OCI-LY3 (cell line): ENCODE measurements at regions not wholly inside any gene's neighbourhood (a gene's known extent, or its start where the extent isn't known, plus 50 kb on each side); places are given as distances from the start of the nearest gene placed in this dataset.

Source experiments
- H2AFZ ChIP-seq: fragments of 200-600, 300-600 bp; shearing (Covaris generic); 2 replicates; pipeline ENCODE4 v1.6.0; 2014; ENCODE audit warnings: antibody characterized with exemption, low read depth, low read length
- H3K27ac ChIP-seq: fragments of 200-600, 300-600 bp; sonication (generic); 2 replicates; pipeline ENCODE4 v1.5.1; 2014; ENCODE audit warnings: mild to moderate bottlenecking, low read length, moderate library complexity, mixed read lengths
- H3K27me3 ChIP-seq: fragments of 200-600, 300-600 bp; sonication (generic); 2 replicates; pipeline ENCODE4 v1.6.1; 2014; ENCODE audit warnings: low read depth, low read length, mixed read lengths
- H3K36me3 ChIP-seq: fragments of 200-600, 300-600 bp; sonication (generic); replicated peaks from 2 replicates; pipeline ENCODE3; 2014; ENCODE audit warnings: low read depth, low read length, mixed read lengths
- H3K4me1 ChIP-seq: fragments of 300-600, 200-600 bp; sonication (generic); 2 replicates; pipeline ENCODE4 v1.6.1; 2014; ENCODE audit warnings: low read length, mixed read lengths
- H3K4me2 ChIP-seq: fragments of 200-600, 300-600 bp; sonication (generic); 2 replicates; pipeline ENCODE4 v1.6.1; 2014; ENCODE audit warnings: low read length, mixed read lengths
- H3K4me3 ChIP-seq: fragments of 300-600, 200-600 bp; sonication (generic); 2 replicates; pipeline ENCODE4 v1.5.1; 2014; ENCODE audit warnings: antibody characterized with exemption, mild to moderate bottlenecking, low read length, moderate library complexity
- H3K79me2 ChIP-seq: fragments of 300-600, 200-600 bp; shearing (Covaris generic); 2 replicates; pipeline ENCODE4 v1.6.1; 2014; ENCODE audit warnings: mild to moderate bottlenecking, low read length, mixed read lengths
- H3K9ac ChIP-seq: fragments of 300-600, 200-600 bp; shearing (Covaris generic); 2 replicates; pipeline ENCODE4 v1.6.0; 2014; ENCODE audit warnings: mild to moderate bottlenecking, low read length, moderate library complexity
- H3K9me3 ChIP-seq: fragments of 200-600, 300-600 bp; shearing (Covaris generic); 2 replicates; pipeline ENCODE4 v1.6.1; 2014; ENCODE audit warnings: low read length, mixed read lengths; ENCODE audit not compliant: insufficient read depth
- H4K20me1 ChIP-seq: fragments of 200-600, 300-600 bp; sonication (generic); 2 replicates; pipeline ENCODE4 v1.6.1; 2016; ENCODE audit warnings: low read length, mixed read lengths; ENCODE audit not compliant: insufficient read depth
- EZH2phosphoT487 ChIP-seq: fragments of 200-600 bp; shearing (Covaris generic); IDR thresholded peaks from 2 replicates; pipeline ENCODE4 v1.6.1; 2018; ENCODE audit warnings: antibody characterized with exemption, mixed run types, low read depth
- TF ChIP-seq, protein P1 (sequence below): fragments of 200-600, 300-600 bp; sonication (generic); IDR thresholded peaks from 2 replicates; pipeline ENCODE4 v1.5.1; 2014; ENCODE audit warnings: antibody characterized with exemption, low read length, low read depth

DNA sequence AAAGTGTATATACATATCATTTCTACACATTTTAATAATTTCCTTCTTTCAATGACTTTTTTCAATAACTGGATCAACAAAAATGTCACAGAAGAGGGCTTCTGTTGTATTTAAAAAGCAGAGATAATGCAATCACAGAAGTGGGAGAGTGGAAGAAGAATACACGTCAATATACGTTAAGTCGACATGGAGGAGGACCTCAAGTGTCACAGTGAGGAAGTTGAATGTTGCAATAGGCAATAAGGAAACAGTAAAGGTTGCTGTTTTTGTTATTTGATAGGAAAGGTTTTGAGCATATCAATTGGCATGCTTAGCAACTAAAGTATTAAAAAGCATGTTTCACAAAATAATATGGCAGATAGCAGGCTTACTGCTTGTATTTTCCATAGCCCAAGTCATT is 184.0 kb upstream of the NR4A3 start:
- Histone ChIP-seq H3K4me2 (no peak overlapping the region), H3K36me3 (no peaks in the 10 kb centered on the region), H3K4me3 (no peak overlapping the region), H2AFZ (no peak overlapping the region), H3K9me3 (no peaks in the 10 kb centered on the region), H3K4me1 (peaks cover 31% of the 10 kb centered on the region), H4K20me1 (no peaks in the 10 kb centered on the region), H3K27me3 (no peaks in the 10 kb centered on the region), H3K9ac (no peak overlapping the region), H3K27ac (no peak overlapping the region), H3K79me2 (no peaks in the 10 kb centered on the region)
- TF ChIP-seq EZH2phosphoT487 = no peak
- TF ChIP-seq, protein P1, sequence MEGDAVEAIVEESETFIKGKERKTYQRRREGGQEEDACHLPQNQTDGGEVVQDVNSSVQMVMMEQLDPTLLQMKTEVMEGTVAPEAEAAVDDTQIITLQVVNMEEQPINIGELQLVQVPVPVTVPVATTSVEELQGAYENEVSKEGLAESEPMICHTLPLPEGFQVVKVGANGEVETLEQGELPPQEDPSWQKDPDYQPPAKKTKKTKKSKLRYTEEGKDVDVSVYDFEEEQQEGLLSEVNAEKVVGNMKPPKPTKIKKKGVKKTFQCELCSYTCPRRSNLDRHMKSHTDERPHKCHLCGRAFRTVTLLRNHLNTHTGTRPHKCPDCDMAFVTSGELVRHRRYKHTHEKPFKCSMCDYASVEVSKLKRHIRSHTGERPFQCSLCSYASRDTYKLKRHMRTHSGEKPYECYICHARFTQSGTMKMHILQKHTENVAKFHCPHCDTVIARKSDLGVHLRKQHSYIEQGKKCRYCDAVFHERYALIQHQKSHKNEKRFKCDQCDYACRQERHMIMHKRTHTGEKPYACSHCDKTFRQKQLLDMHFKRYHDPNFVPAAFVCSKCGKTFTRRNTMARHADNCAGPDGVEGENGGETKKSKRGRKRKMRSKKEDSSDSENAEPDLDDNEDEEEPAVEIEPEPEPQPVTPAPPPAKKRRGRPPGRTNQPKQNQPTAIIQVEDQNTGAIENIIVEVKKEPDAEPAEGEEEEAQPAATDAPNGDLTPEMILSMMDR = no peak

DNA sequence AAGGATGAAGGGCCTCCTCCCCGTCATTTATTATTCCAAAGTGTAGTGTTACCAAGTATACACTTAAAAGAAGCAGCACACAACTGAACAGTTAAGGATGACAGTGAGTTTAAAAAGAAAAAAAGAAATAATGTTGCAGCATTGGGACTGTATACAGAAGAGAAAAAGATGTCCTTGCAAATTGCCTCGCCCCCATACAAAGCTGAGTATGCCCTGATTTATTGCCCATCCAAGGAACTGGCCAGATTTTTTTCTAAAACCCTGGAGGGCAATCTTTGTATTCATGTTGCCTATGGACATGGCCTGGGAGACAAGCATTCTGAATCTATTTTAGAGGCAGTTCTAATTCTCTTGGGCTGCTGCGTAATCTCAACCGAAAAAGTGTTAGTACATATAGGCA is 182.7 kb upstream of the NR4A3 start:
- no peak for TF ChIP-seq EZH2phosphoT487
- TF ChIP-seq, protein P1 = no peak
- Histone ChIP-seq H3K36me3 (no peaks in the 10 kb centered on the region), H3K4me2 (no peak overlapping the region), H2AFZ (no peak overlapping the region), H3K9ac (no peak overlapping the region), H4K20me1 (no peaks in the 10 kb centered on the region), H3K4me3 (no peak overlapping the region), H3K9me3 (no peaks in the 10 kb centered on the region), H3K27me3 (no peaks in the 10 kb centered on the region), H3K79me2 (no peaks in the 10 kb centered on the region), H3K27ac (no peak overlapping the region), H3K4me1 (peaks cover 17% of the 10 kb centered on the region)

DNA sequence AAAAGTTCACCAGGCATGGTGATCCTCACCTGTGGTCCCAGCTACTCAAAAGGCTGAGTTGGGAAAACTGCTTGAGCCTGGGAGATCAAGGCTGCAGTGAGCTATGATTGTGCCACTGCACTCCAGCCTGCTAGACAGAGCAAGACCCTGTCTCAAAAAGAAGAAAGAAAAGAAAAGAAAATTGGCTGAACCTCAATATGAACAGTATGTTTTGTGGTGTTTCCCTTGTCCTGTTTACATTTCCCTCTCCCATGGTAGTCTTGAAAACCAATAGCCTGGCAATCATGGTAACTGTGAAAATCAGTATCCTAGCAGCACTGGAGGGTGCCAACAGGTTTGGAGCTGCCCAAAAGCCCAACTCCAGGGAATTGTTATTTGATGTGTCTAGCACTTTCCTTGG is 174.1 kb upstream of the NR4A3 start:
- no peak for TF ChIP-seq EZH2phosphoT487
- Histone ChIP-seq H4K20me1 (no peaks in the 10 kb centered on the region), H3K4me3 (no peak overlapping the region), H3K9me3 (no peaks in the 10 kb centered on the region), H3K36me3 (no peaks in the 10 kb centered on the region), H3K27ac (no peak overlapping the region), H3K4me1 (no peaks in the 10 kb centered on the region), H2AFZ (no peak overlapping the region), H3K27me3 (no peaks in the 10 kb centered on the region), H3K79me2 (no peaks in the 10 kb centered on the region), H3K4me2 (no peak overlapping the region), H3K9ac (no peak overlapping the region)

GRCh38 chr9:99650187-99650874 is 171.4 kb upstream of the NR4A3 start:
- Histone ChIP-seq H3K9me3 (no peaks in the 10 kb centered on the region), H3K4me1 (no peaks in the 10 kb centered on the region), H3K27ac (no peak overlapping the region), H3K4me2 (no peak overlapping the region), H3K9ac (no peak overlapping the region), H3K27me3 (no peaks in the 10 kb centered on the region), H4K20me1 (no peaks in the 10 kb centered on the region), H3K36me3 (no peaks in the 10 kb centered on the region), H3K4me3 (no peak overlapping the region), H2AFZ (no peak overlapping the region), H3K79me2 (no peaks in the 10 kb centered on the region)
- no peak for TF ChIP-seq EZH2phosphoT487
- TF ChIP-seq, protein P1 = no peak
